ENCODE measurements at regions not wholly inside any gene's neighbourhood (a gene's known extent, or its start where the extent isn't known, plus 50 kb on each side); places are given as distances from the start of the nearest gene placed in this dataset.

GRCh38 chr18:11288401-11288800 is 139.0 kb upstream of the PIEZO2 start:
- 88 to 90% methylated on average over 1 of the region's 1 CpG for WGBS, 2 donors
- TF ChIP-seq EP300 (IDR thresholded peaks at IDR 0.05): no peak
- no peak for TF ChIP-seq CTCF (IDR thresholded peaks at IDR 0.05)
- TF ChIP-seq POLR2A (IDR thresholded peaks at IDR 0.05): no peak
- Histone ChIP-seq H3K36me3 (no peaks in the 10 kb centered on the region), H3K27ac (no peak overlapping the region), H3K4me1 (no peaks in the 10 kb centered on the region), H3K9me3 (no peaks in the 10 kb centered on the region), H3K27me3 (no peaks in the 10 kb centered on the region), H3K4me3 (no peak overlapping the region)
- no peak for DNase-seq (ENCODE audit: low spot score in 2 of 2)

GRCh38 chr18:11286431-11286830 is 137.1 kb upstream of the PIEZO2 start:
- Histone ChIP-seq H3K4me1 (no peaks in the 10 kb centered on the region), H3K9me3 (no peaks in the 10 kb centered on the region), H3K4me3 (no peak overlapping the region), H3K27ac (no peak overlapping the region), H3K36me3 (no peaks in the 10 kb centered on the region), H3K27me3 (no peaks in the 10 kb centered on the region)
- WGBS, 2 donors: 94 to 96% methylated on average over 3 of the region's 3 CpGs
- DNase-seq (ENCODE audit: low spot score in 2 of 2): no peak
- TF ChIP-seq EP300 (IDR thresholded peaks at IDR 0.05) (no peak), CTCF (IDR thresholded peaks at IDR 0.05) (no peak), POLR2A (IDR thresholded peaks at IDR 0.05) (no peak)

- no peak for DNase-seq (ENCODE audit: low spot score in 2 of 2)
- Histone ChIP-seq H3K27me3 (no peaks in the 10 kb centered on the region), H3K36me3 (no peaks in the 10 kb centered on the region), H3K4me3 (no peak overlapping the region), H3K4me1 (no peaks in the 10 kb centered on the region), H3K9me3 (peaks cover 0 to 2% (median 0%) of the 10 kb centered on the region in 4 donors), H3K27ac (no peak overlapping the region)
- no peak for TF ChIP-seq EP300 (IDR thresholded peaks at IDR 0.05)
- TF ChIP-seq CTCF (IDR thresholded peaks at IDR 0.05): no peak
- no peak for TF ChIP-seq POLR2A (IDR thresholded peaks at IDR 0.05)
- WGBS, 2 donors: 60 to 62% methylated on average over 4 of the region's 4 CpGs
These were observed 135.4 kb upstream of the PIEZO2 start for GRCh38 chr18:11284811-11285210.

- Histone ChIP-seq H3K4me1 (no peaks in the 10 kb centered on the region), H3K27ac (no peak overlapping the region), H3K27me3 (no peaks in the 10 kb centered on the region), H3K9me3 (peaks cover 0 to 4% (median 0%) of the 10 kb centered on the region in 4 donors), H3K36me3 (no peaks in the 10 kb centered on the region), H3K4me3 (no peak overlapping the region)
- no peak for DNase-seq (ENCODE audit: low spot score in 2 of 2)
- WGBS, 2 donors: 56 to 63% methylated on average over 3 of the region's 3 CpGs
- no peak for TF ChIP-seq EP300 (IDR thresholded peaks at IDR 0.05)
- TF ChIP-seq CTCF (IDR thresholded peaks at IDR 0.05): no peak
- TF ChIP-seq POLR2A (IDR thresholded peaks at IDR 0.05): no peak
These were observed 135.0 kb upstream of the PIEZO2 start for GRCh38 chr18:11284349-11284748.

- Histone ChIP-seq H3K4me1 (no peaks in the 10 kb centered on the region), H3K27me3 (no peaks in the 10 kb centered on the region), H3K27ac (no peak overlapping the region), H3K36me3 (no peaks in the 10 kb centered on the region), H3K4me3 (no peak overlapping the region), H3K9me3 (peaks cover 0 to 4% (median 0%) of the 10 kb centered on the region in 4 donors)
- no peak for TF ChIP-seq POLR2A (IDR thresholded peaks at IDR 0.05)
- TF ChIP-seq CTCF (IDR thresholded peaks at IDR 0.05): no peak
- TF ChIP-seq EP300 (IDR thresholded peaks at IDR 0.05): no peak
- 56 to 60% methylated on average over 11 of the region's 11 CpGs for WGBS, 2 donors
- DNase-seq (ENCODE audit: low spot score in 2 of 2): no peak
These were observed 134.3 kb upstream of the PIEZO2 start for GRCh38 chr18:11283479-11284161.
